Activated naive CD4-positive, alpha-beta T cell treated with anti-CD3 and anti-CD28 coated beads, Interleukin-2, amount 50 U/mL, for 16 hours (primary cell): ENCODE measurements at regions not wholly inside any gene's neighbourhood (a gene's known extent, or its start where the extent isn't known, plus 50 kb on each side); places are given as distances from the start of the nearest gene placed in this dataset.
"Not testable (repeated sequence)": the region's sequence is repeated elsewhere in the genome, so short reads cannot be mapped to it uniquely, and the experiment has no call there.

ENCODE experiments used
- DNase-seq: peaks from one replicate; pipeline ENCODE4 v3.0.0-alpha.2; 2020

- DNase-seq: no peak
These were observed 197.3 kb downstream of the MATN1 start for GRCh38 chr1:30525971-30526651.

GRCh38 chr1:30525631-30525970 is 197.8 kb downstream of the MATN1 start:
- DNase-seq: no peak

GRCh38 chr1:30524840-30525617 is 198.4 kb downstream of the MATN1 start:
- DNase-seq: no peak

- not testable (repeated sequence) for DNase-seq
These were observed 199.3 kb downstream of the MATN1 start for GRCh38 chr1:30524025-30524555.

GRCh38 chr1:30523055-30524020 is 200.0 kb downstream of the MATN1 start:
- DNase-seq: no peak

- no peak for DNase-seq
These were observed 201.1 kb downstream of the MATN1 start for GRCh38 chr1:30522031-30523004.

- DNase-seq: no peak
These were observed 202.0 kb downstream of the MATN1 start for GRCh38 chr1:30521261-30521865.

- DNase-seq: no peak
These were observed 202.9 kb downstream of the MATN1 start for GRCh38 chr1:30520476-30520875.

- DNase-seq: no peak
These were observed 204.1 kb downstream of the MATN1 start for GRCh38 chr1:30519201-30519763.

GRCh38 chr1:30518696-30519095 is 204.7 kb downstream of the MATN1 start:
- DNase-seq: no peak

GRCh38 chr1:30518186-30518585 is 205.2 kb downstream of the MATN1 start:
- DNase-seq: no peak

GRCh38 chr1:30517666-30518065 is 205.7 kb downstream of the MATN1 start:
- DNase-seq: not testable (repeated sequence)

GRCh38 chr1:30517241-30517640 is 206.1 kb downstream of the MATN1 start:
- not testable (repeated sequence) for DNase-seq

- DNase-seq: no peak
These were observed 206.9 kb downstream of the MATN1 start for GRCh38 chr1:30516485-30516858.

- DNase-seq: no peak
These were observed 207.5 kb downstream of the MATN1 start for GRCh38 chr1:30515755-30516484.

GRCh38 chr1:30514945-30515344 is 208.4 kb downstream of the MATN1 start:
- DNase-seq: no peak

GRCh38 chr1:30514137-30514654 is 209.2 kb downstream of the MATN1 start:
- DNase-seq: no peak

GRCh38 chr1:30513396-30514136 is 209.8 kb downstream of the MATN1 start:
- no peak for DNase-seq

GRCh38 chr1:30512914-30513265 is 210.5 kb downstream of the MATN1 start:
- no peak for DNase-seq
